ENCODE measurements at regions not wholly inside any gene's neighbourhood (a gene's known extent, or its start where the extent isn't known, plus 50 kb on each side); places are given as distances from the start of the nearest gene placed in this dataset.

DNA sequence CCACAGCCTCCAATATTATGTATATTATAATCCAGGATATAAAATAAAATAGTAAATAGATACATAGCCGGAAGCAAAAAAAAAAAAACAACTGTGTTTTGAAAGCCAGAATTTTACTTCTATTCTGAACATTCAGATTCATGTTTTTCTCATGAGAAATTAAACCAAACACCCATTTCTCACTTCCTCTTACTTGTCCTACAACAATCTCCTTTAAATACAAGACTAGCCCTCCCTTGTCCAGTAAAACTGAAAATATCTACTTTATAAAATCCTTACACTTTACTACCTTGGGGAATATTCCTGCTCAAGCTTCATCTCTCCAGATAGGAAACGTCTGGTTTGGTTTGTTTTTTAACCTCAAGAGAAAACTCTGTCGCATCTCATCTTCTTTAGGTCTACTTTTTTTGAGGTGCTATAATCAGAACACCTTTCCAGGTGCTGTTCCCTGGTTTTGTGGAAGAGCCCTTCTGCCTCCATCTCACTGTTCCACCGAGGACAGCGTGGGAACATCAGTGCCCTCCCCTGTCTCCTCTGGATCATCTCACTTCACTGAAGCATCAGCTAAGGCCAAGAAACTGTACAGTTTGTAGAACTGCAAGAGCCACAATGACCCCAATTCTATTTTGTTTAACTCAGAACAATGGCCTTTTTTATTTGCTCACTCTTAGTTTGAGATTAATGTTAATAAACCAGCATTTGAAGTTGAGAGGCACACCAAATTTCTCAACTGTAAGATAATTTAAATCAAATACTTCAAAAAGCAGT is 82.0 kb upstream of the ARHGAP32 start:
- no peak for TF ChIP-seq POLR2A (IDR thresholded peaks at IDR 0.05)
- TF ChIP-seq, protein P1, sequence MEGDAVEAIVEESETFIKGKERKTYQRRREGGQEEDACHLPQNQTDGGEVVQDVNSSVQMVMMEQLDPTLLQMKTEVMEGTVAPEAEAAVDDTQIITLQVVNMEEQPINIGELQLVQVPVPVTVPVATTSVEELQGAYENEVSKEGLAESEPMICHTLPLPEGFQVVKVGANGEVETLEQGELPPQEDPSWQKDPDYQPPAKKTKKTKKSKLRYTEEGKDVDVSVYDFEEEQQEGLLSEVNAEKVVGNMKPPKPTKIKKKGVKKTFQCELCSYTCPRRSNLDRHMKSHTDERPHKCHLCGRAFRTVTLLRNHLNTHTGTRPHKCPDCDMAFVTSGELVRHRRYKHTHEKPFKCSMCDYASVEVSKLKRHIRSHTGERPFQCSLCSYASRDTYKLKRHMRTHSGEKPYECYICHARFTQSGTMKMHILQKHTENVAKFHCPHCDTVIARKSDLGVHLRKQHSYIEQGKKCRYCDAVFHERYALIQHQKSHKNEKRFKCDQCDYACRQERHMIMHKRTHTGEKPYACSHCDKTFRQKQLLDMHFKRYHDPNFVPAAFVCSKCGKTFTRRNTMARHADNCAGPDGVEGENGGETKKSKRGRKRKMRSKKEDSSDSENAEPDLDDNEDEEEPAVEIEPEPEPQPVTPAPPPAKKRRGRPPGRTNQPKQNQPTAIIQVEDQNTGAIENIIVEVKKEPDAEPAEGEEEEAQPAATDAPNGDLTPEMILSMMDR (IDR thresholded peaks at IDR 0.05), result no peak

Data from lower leg skin (tissue), 3 donors.